Dendritic cell treated with granulocyte-macrophage colony-stimulating factor and Interleukin-4, amounts not matched to agents 40 ng/mL and 50 ng/mL, for 4 days (primary cell): ENCODE measurements at regions not wholly inside any gene's neighbourhood (a gene's known extent, or its start where the extent isn't known, plus 50 kb on each side); places are given as distances from the start of the nearest gene placed in this dataset.
"Not testable (repeated sequence)": the region's sequence is repeated elsewhere in the genome, so short reads cannot be mapped to it uniquely, and the experiment has no call there.

ENCODE experiments used
- H3K27ac Mint-ChIP-seq: one replicate; pipeline ENCODE4 v1.8.0; 2022; ENCODE audit warnings: mild to moderate bottlenecking, mixed read lengths
- H3K27me3 Mint-ChIP-seq: one replicate; pipeline ENCODE4 v1.8.0; 2022; ENCODE audit warnings: mild to moderate bottlenecking, mixed read lengths
- H3K36me3 Mint-ChIP-seq: one replicate; pipeline ENCODE4 v1.8.0; 2022; ENCODE audit warnings: low read depth, mixed read lengths
- H3K4me1 Mint-ChIP-seq: one replicate; pipeline ENCODE4 v1.8.0; 2022; ENCODE audit warnings: low read depth, mixed read lengths
- H3K4me3 Mint-ChIP-seq: one replicate; pipeline ENCODE4 v1.8.0; 2022; ENCODE audit warnings: mild to moderate bottlenecking, moderate library complexity, mixed read lengths
- H3K9me3 Mint-ChIP-seq: one replicate; pipeline ENCODE4 v1.8.0; 2022; ENCODE audit warnings: mixed read lengths
- intact Hi-C: fragments of 100-400 bp; cut with micrococcal nuclease; formaldehyde crosslinking; loops from one replicate; pipeline ENCODE4 v1.15.0; 2022

DNA sequence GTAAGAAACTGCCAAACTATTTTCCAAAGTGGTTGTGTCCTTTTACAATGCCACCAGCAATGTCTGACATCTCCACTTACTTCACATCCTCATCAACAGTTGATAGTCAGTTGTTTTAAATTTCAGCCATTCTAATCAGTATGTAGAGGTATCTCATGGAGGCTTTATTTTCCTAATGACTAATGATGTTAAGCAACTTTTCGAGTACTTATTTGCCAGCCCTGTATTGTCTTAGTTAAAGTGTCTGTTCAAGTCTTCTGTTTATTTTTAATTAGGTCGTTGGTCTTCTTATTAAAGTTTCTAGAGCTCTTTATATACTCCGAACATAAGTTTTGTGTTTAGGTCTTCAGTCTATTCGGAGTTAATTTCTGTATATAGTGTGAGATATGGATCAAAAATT lies 54.9 kb upstream of the NBPF12 start:
- intact Hi-C loops, H3K9me3 Mint-ChIP-seq, H3K4me3 Mint-ChIP-seq, H3K27me3 Mint-ChIP-seq, H3K4me1 Mint-ChIP-seq, H3K27ac Mint-ChIP-seq, H3K36me3 Mint-ChIP-seq: not testable (repeated sequence)

DNA sequence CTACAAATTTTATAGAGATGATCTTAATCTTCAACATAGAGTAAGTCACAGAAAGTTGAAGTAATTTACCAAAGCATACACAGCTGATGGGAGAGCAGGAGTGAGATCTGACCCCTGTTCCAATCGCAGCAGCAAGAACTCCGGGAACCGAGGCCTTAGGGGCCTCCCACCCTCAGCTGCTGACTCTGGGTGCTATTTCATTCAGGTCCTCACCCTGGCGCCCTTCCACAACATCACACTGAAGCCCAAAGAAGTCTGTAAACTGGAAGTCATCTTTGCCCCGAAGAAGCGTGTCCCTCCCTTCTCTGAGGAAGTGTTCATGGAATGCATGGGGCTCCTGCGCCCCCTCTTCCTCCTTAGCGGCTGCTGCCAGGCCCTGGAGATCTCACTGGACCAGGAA lies 57.0 kb upstream of the NBPF12 start:
- H3K27me3 Mint-ChIP-seq, H3K36me3 Mint-ChIP-seq, H3K4me3 Mint-ChIP-seq, H3K27ac Mint-ChIP-seq, H3K9me3 Mint-ChIP-seq, intact Hi-C loops, H3K4me1 Mint-ChIP-seq: not testable (repeated sequence)

DNA sequence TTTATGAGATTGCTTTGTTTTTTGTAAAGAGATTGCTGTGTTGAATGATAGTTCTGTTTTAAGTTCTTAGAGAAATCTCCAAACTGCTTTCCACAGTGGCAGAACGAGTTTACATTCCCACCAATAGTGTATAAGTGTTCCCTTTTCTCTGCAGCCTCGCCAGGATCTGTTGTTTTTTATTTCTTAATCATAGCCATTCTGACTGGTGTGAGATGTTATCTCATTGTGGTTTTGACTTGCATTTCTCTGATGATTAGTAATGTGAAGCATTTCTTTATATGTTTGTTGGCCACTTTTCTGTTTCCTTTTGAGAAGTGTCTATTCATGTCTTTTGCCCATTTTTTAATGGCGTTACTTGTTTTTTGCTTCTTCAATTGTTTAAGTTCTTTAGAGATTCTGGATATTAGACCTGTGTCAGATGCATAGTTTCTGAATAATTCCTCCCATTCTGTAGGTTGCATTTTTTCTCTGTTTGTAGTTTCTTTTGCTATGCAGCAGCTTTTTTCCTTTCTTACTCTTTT lies 74.3 kb upstream of the NBPF12 start:
- H3K4me1 Mint-ChIP-seq, H3K4me3 Mint-ChIP-seq, H3K27ac Mint-ChIP-seq, H3K36me3 Mint-ChIP-seq, H3K9me3 Mint-ChIP-seq, H3K27me3 Mint-ChIP-seq, intact Hi-C loops: not testable (repeated sequence)

- not testable (repeated sequence) for H3K9me3 Mint-ChIP-seq
Measured at GRCh38 chr1:146853147-146853546, 85.0 kb upstream of the NBPF12 start.

GRCh38 chr1:146850352-146850889 lies 87.7 kb upstream of the NBPF12 start:
- H3K27me3 Mint-ChIP-seq, H3K4me3 Mint-ChIP-seq, H3K36me3 Mint-ChIP-seq, intact Hi-C loops, H3K9me3 Mint-ChIP-seq, H3K27ac Mint-ChIP-seq, H3K4me1 Mint-ChIP-seq: not testable (repeated sequence)

More at GRCh38 chr1:146853147-146853546, 85.0 kb upstream of the NBPF12 start:
- intact Hi-C loops, H3K27ac Mint-ChIP-seq, H3K4me1 Mint-ChIP-seq, H3K4me3 Mint-ChIP-seq, H3K27me3 Mint-ChIP-seq, H3K36me3 Mint-ChIP-seq: not testable (repeated sequence)

GRCh38 chr1:146838725-146839124 lies 99.4 kb upstream of the NBPF12 start:
- H3K36me3 Mint-ChIP-seq, H3K27ac Mint-ChIP-seq, H3K27me3 Mint-ChIP-seq, H3K4me1 Mint-ChIP-seq, H3K9me3 Mint-ChIP-seq, H3K4me3 Mint-ChIP-seq, intact Hi-C loops: not testable (repeated sequence)

DNA sequence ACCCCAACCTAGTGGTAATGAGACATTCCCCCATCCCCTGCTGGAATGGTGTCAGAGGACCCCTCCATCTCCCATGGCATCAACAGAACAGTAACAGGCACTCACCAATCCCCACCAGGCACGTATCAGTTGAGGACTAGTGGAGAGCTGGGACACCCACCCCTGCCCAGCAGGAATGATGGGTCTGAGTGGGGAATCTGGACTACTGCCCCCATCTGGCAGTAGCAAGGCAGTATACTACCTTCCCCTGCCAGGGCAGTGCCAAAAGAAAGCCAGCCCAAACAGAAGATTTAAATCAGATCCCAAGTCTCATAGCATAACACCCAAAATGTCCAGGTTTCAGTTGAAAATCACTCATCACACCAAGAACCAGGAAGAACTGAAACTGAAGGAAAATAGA lies 111.2 kb upstream of the NBPF12 start:
- H3K27ac Mint-ChIP-seq, intact Hi-C loops, H3K27me3 Mint-ChIP-seq, H3K4me3 Mint-ChIP-seq, H3K36me3 Mint-ChIP-seq, H3K4me1 Mint-ChIP-seq, H3K9me3 Mint-ChIP-seq: not testable (repeated sequence)

GRCh38 chr1:146794236-146794635 lies 143.9 kb upstream of the NBPF12 start:
- H3K4me1 Mint-ChIP-seq, H3K4me3 Mint-ChIP-seq, H3K27ac Mint-ChIP-seq, H3K36me3 Mint-ChIP-seq, intact Hi-C loops, H3K27me3 Mint-ChIP-seq, H3K9me3 Mint-ChIP-seq: not testable (repeated sequence)

DNA sequence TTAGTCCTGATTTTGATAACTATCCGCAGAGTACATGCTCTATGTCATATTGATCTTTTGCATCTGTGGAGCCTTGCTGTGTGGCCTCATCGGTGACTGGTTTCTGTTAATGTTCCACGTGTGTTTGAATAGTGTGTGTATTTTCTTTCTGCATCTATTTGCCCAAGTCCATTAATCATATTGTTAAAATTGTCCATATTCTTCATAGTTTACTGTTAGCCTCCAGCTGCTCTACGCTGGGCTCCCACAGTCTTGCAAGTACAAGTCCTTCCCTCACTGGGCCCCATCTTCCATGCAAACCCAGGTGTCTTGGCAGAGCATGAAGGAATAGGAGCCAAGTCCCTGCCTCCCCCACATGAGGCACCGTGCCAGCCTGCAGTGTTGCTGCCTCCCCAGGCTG lies 145.4 kb upstream of the NBPF12 start:
- not testable (repeated sequence) for H3K27me3 Mint-ChIP-seq, H3K4me1 Mint-ChIP-seq

GRCh38 chr1:146784212-146784940 lies 153.7 kb upstream of the NBPF12 start:
- H3K27ac Mint-ChIP-seq, intact Hi-C loops, H3K4me1 Mint-ChIP-seq, H3K4me3 Mint-ChIP-seq, H3K27me3 Mint-ChIP-seq, H3K9me3 Mint-ChIP-seq, H3K36me3 Mint-ChIP-seq: not testable (repeated sequence)

More for the DNA sequence above, 145.4 kb upstream of the NBPF12 start:
- intact Hi-C loops, H3K36me3 Mint-ChIP-seq, H3K27ac Mint-ChIP-seq, H3K9me3 Mint-ChIP-seq, H3K4me3 Mint-ChIP-seq: not testable (repeated sequence)

DNA sequence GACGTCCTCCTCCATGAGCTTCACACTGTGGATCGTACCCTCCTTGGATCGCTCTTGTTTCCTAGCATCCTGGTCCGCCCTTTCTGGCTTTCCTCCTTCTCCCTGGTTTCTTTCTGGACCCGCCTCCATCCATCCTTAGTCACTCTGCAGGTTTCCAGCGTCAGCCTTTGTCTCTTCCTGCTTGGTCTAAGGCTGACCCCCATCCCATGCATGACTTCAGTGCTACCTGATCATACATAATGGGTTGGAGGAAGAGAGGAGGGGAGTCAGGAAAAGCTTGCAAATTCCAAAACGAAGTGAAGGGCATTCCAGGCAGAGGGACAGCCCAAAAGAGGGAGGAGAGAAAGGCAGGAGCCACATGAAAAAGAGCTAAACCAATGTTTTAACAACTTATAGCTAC lies 156.9 kb upstream of the NBPF12 start:
- H3K36me3 Mint-ChIP-seq, intact Hi-C loops, H3K4me1 Mint-ChIP-seq, H3K9me3 Mint-ChIP-seq, H3K27me3 Mint-ChIP-seq, H3K4me3 Mint-ChIP-seq, H3K27ac Mint-ChIP-seq: not testable (repeated sequence)

- intact Hi-C loops, H3K36me3 Mint-ChIP-seq, H3K27ac Mint-ChIP-seq, H3K4me3 Mint-ChIP-seq, H3K27me3 Mint-ChIP-seq, H3K4me1 Mint-ChIP-seq, H3K9me3 Mint-ChIP-seq: not testable (repeated sequence)
Measured at GRCh38 chr1:146777826-146778602, 160.1 kb upstream of the NBPF12 start.

DNA sequence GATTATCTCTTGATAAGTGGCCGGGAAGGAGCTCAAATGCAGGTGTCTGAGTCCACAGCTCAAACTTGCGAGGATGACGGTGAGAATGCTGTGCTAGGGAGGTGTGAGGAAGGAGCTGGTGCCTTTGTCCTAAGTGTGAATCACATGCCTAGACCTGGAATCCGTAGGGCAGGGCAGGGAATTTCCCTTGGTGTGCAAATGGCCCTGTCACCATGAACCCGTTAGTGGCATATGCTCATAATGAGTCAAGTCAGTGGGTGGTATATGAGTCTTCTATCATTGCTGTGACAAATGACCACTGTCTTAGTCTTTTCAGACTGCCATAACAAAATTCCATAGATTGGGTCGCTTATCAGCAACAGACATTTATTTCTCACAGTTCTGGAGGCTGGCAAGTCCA lies 163.1 kb upstream of the NBPF12 start:
- H3K27me3 Mint-ChIP-seq, intact Hi-C loops, H3K4me3 Mint-ChIP-seq, H3K27ac Mint-ChIP-seq, H3K9me3 Mint-ChIP-seq, H3K4me1 Mint-ChIP-seq, H3K36me3 Mint-ChIP-seq: not testable (repeated sequence)

DNA sequence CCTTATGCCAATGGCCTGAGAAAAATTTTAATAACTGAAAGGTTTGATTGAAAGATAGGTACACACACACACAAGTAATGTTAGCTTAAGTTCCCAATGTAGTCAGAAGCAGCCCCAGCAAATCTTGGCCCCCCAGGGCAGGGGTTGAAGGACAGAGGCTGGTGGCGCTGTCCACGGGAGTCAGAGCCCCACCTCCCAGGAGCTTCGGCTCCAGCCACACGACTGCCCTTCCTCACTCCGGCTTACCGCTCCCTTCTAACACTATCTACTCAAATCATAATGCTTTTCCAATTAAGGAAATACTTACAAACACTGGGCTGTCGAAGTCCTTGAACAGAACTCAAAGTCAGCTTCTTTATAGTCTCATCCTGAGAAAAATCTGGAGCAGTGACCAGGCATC lies 163.9 kb upstream of the NBPF12 start:
- H3K9me3 Mint-ChIP-seq, H3K36me3 Mint-ChIP-seq, H3K27me3 Mint-ChIP-seq, intact Hi-C loops, H3K4me3 Mint-ChIP-seq, H3K4me1 Mint-ChIP-seq, H3K27ac Mint-ChIP-seq: not testable (repeated sequence)

DNA sequence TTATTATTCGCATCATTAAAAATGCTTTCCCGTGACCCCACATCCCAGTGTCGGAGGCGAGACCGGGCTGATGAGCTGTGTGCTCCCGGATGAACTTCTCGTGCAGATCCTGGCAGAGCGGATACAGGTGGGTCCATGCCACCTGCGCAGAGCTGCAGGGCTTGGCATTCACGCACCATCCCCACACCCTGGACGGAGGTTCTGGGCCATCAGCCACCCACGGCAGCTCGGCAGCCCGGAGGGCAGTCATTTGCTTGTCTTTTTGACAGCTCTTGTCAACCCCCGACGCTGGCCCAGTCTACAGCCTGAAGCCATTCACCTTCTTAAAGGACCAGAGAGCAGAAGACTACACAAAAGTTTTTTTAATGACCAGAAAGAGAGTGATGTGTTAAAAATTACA lies 166.7 kb upstream of the NBPF12 start:
- H3K27ac Mint-ChIP-seq, H3K4me1 Mint-ChIP-seq, H3K4me3 Mint-ChIP-seq, H3K27me3 Mint-ChIP-seq, intact Hi-C loops, H3K9me3 Mint-ChIP-seq, H3K36me3 Mint-ChIP-seq: not testable (repeated sequence)
